ENCODE measurements at regions not wholly inside any gene's neighbourhood (a gene's known extent, or its start where the extent isn't known, plus 50 kb on each side); places are given as distances from the start of the nearest gene placed in this dataset.
A peak's percentile ranks its signal among the peaks of the same experiment; 100 is the strongest.

DNA sequence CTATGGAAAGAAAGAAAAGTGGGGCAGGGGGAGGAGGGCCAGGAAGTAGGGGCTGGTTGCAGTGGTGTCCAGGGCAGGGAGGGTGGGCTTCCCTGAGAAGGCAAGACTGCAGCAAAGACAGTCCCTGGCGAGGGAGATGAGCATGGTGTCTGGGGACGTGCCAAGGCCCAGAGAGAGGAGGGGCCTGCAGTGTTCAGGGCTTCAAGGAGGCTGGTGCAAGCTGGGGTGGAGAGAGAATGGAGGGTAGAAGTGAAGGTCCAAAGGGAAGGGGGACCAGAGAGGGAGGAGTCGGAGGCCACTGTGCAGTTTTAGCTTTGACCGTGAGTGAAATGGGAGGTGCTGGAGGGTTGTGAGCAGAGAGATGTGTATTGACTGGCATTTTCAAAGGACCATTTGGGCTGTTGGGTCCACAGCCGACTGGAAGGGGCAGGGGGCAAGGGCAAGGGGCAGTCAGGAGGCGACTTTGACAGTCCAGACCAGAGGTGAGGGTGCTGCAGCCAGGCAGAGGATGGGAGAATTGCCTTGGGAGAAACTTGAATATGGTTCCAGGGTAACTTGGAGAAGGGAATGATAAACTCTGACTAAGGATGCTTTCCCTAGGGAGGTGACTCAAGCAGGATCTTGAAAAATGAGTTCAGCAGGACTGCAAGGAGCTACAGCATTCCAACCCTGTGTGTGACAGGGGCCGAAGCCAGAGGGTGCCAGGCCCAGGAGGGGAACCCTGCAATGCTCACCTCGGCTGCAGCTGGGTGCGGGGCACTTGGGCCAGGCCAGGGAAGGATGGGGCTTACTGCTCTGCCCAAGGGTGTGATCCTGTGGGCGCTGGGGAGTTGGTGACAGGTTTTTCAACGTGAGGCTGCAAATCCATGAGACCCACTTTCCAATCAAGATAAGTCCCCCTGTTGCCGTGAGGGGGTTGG is 177.1 kb upstream of the HAAO start:
- peak; percentile 99 for DNase-seq

DNA sequence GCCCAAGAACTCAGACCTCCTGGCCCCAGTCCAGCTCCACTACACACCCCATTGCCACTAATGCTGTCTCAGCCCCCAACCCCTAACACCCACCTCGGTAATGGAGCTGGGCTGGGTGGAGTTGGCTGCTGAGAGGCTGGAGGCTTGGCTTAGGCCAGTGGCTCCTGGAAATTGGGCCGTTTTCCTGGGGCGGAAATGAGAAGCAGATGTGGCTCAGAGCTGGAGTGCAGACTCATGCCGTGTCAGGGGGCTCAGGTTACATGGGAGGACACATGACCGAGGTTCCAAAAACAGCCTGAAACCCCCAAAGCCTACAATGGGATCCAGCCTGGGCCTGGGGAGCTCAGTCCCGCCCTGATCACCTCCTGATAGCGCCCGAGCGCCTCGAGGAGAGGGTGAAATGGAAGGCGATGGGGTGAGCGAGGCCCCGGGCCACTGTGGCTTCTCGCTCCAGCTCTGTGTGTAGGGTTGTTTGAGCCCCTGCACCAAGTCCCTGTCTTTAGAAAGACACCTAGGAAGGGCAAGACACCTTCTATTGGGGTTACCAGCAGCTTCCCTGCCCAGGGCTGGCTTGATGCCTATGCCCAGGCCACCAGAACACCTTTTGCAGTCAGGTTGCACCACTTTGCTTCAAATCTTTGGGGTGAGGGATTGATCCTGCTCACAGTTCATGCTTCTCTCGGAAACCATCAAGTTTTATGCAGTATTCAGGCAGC is 175.7 kb upstream of the HAAO start:
- peak; percentile 96 for DNase-seq

DNA sequence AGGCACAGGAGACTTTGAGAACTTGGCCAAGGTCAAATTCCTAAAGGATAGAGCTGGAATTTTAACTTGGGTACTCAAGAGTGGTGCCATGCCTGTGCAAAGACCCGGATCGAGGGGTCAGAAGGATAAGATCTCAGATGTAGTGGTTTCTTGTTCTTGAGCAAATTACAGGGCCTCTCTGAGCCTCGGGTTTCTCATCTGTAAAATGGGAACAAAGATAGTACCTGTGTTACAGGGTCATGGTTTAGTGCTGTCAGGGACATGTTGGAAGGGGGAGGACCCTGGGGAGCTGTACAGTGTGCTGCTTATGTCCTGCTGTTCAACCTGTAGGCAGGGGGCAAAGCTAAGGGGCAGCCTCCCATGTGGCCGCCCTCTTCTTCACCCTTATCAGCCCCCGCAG is 173.5 kb upstream of the HAAO start:
- DNase-seq = no peak

DNA sequence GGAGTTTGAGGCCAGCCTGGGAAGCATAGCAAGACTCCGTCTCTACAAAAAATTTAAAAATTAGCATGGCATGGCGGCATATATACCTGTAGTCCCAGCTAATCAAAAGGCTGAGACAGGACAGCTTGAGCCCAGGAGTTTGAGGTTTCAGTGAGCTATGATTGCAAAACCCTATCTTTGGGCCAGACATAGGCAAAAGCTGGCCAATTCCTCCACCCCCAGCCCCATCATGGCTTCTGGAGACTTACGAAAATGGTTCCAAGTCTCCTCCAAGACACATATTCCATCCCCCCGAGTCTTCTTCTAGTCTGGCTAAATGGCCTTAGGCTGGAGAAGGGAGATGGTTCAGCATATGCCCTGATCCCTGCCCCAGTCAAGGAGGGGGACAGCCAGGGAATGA is 172.8 kb upstream of the HAAO start:
- DNase-seq = no peak

DNA sequence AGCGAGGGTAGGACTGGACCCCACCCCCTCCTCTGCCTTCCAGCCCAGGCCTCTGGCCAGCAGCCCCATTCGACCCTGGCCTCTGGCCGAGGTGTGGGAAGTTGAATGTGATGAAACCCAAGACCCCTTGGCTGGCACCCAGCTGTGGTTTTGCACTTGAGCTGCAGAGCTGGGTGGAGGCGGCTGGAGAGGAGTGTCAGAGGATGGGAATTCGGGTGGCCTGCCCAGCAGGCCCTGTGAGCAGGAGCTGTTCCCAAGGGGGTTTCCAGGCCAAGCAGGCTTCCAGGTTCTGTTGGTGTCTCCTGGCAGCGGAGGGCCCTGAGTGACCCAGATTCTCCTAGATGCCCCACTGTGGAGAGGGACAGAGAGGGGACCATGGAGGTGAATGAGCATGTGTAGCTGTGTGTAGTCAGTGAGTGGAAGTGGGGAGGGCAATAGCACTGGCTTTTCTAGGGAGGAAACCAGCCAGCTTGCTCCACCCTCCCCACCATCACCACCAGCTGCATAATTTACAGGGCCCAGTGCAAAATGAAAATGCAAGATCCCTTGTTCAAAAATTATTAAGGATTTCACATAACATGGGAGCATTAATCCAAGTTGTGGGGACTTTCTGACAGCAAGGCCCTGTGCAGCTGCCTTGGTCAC is 172.2 kb upstream of the HAAO start:
- peak; percentile 98 for DNase-seq

DNA sequence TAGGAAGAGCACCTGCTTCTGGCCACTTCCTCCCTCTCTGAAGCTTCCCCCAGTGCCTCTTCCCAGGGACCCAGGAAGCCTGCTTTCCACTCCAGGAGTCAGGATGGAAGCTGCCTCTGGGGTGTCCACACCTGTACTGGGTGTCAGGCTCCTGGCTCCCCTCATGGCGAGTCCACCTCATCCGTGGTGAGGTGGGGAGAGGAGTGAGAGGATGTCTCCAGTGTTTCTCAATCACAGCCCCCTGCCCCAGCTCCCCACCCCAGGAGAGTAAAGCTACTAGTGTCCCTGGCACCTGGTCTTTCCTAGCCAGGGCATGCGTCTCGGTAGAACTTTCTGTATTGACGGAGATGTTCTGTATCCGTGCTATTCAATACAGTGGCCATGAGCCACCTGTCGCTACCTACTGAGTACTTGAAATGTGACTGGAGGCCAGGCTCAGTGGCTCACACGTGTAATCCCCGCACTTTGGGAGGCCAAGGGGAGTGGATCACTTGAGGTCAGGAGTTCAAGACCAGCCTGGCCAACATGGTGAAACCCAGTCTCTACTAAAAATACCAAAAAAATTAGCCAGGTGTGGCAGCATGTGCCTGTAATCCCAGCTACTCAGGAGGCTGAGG is 171.2 kb upstream of the HAAO start:
- no peak for DNase-seq

DNA sequence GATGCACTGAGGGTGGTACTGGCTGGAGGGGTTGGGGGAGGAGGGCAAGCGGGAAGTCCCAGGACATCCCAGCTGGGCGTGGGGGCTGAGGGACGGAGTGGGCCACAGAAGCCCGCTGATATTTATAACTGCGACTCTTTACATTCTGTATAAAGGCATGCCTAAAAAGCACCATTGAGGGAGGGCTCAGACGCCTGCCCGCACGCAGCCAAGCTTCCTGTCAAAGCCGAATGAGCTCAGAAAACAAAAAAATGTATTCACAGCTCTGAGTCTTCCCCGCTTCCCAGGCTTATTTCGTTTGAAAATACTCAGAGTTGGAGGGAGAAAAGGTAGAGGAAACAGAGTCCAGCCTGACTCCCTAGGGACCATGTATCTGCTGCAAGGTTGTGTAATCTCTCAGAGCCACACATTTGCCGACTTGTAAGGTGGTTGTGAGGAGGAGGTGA is 170.1 kb upstream of the HAAO start:
- peak; percentile 79 for DNase-seq

DNA sequence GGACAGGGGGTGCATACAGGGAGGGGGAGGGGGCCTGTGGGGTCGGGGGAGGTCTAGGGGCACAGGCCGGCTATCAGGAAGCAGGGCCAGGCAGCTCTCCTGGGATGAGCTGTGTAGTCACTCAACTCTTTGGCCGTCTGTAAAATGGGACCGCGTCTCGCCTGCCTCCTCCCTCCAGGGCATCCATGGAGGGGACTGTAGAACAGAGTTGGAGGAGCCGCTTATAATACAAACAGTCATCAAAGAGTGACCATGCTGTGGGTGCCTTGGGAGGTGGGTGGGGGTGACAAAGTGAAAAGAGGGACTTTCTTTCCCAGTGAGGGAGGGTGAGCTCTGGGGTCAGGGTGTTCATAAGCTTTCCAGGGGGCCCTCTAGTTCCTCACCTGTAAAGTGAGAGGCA is 169.6 kb upstream of the HAAO start:
- DNase-seq = no peak

DNA sequence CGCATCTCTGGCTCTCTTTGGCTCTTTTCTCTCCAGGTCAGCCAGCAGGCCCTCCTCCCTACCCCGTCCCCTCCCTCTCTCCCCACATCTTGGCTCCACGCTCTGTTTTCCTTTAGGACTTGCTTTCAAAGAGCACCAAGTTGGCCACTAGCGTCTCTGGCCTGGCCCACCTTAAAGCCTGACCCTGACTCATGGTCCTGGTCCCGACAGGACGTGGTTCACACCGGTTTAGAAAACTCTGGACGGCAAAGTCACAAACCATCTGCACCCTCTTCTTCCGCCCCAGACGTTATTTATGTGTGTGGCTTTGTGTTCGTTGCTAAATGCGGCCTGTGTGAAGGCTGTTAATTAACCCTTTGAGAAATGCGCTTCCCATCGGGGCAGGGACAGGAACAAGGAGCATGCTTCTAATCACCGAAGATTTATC is 169.0 kb upstream of the HAAO start:
- no peak for DNase-seq

DNA sequence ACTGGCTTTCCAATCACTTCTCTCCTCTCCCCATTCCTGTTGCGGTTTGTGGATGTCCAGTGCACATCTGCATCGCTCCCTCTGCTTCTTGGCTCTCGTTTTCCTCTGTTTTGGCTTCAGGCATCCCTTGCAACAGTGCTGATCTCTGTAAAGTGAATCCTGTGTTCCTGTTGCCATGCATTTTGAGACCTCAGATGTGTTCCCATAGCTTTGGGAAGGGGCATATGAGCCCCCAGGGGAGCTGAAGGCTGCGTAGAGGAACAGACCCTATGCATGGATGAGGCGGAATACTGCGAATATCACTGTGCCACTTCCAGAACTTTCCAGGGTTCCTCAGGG is 168.4 kb upstream of the HAAO start:
- DNase-seq = no peak

DNA sequence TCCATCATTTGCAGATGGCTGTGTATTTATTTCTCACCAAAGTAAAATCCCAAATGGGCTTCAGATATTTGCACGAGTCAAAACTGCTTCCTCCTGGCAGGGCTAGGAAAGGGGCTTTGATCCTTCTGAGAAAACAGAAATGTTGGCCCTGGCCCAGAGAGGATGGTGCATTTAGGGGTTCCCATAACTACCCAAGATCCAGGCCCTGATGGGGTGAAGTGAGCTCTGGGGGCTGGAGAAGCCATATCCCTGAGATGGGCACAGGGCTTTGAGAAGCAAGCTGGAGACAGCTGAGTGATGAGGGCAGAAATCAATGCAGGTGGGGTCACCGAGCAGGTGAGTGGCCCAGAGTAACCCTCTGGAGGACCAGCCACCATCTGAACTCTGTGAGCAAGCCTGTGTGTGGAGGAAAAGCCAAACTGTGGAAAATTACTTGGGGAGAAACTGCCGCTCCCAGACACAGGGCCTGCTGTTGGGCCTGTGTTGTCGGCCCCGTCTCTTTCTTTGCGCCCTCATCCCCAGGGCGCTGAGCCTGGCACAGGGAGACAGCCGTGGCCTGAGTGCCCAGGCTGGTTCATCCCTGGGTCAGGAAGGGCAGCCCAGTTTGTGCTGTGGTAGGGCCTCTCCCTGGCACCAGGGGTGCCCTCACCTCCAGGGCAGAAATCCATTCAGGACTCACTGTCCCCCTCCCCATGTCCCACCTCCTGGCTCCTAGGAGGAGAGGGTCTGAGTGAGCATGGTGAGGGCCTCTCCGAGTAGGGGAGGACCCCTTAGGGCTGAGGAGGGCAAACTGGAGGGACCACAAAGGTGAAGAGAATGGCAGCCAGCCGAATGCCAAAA is 167.8 kb upstream of the HAAO start:
- no peak for DNase-seq

DNA sequence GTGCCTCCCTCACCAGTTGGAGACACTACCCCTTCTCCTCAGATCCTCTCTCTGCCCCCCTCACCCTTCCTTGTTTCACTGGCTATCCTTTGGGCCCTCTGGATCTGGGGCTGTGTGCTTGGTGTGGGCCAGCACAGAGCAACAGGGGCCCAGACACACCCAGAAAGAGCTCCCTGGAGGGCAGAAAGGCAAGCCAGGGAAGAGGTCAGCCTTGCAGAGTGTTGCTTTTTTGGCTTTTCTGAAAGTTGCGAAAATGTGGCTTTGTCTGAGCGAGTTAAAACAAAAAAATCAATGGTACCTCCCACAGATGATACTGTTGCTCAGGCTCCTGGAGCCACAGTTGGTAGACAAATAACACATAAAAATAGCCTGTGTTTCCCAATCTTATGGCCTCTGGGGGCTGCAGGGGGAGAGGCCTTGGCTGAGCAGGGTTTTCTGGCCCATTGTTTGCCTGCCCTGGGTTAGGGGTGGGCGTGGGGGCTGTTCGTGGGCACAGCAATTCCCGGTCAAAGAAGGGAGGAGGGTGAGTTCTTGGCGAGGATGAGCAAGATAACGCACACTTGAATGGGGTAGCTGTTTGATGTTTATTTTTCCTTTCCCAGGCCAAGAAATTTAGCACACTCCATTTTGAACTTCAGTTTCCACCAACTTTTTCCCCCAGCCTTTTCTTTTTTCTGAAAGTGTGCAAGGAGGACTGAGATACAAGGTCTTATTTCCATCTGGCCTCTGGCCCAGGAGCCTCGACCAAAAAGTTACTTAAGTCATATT is 167.0 kb upstream of the HAAO start:
- DNase-seq = no peak

DNA sequence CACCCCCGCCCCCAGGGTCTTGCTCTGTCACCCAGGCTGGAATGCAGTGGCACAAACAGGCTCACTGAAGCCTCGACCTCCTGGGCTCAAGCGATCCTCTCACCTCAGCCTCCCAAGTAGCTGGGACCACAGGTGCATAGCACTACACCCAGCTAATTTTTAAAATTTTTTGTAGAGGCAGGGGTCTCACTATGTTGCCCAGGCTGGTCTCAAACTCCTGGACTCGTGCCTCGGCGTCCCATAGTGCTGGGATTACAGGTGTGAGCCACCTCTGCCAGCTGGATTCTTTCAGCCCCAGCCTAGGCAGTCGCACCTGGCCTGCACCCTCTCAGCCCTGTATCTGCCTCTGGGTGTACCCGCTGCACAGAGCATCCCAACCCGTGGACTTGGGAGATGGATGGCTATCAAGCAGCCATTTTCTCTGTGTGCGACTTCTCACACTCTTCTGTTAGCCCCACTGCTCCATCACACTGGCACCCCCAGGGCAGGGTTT is 166.4 kb upstream of the HAAO start:
- DNase-seq = no peak

DNA sequence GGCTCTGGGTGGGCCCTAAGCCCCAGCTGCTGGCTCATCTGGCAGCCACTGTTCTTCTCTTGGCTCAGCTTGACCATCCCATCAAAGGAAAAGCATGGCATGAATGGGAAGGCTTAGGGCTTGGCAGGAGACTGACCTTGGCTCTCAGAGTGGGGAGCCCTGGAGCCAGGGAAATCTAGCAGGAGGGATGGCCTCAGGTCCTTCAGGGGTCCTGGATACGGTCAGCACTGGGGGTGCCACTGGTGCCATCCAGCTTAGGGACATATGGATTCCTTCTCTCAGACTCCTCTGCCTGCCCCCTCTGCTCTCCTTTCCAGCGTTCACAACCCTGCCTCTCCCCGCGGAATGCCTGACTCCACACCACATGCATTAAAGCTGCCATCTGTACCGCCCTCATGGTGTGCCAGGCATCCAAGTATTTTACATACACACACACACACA is 165.5 kb upstream of the HAAO start:
- no peak for DNase-seq

DNA sequence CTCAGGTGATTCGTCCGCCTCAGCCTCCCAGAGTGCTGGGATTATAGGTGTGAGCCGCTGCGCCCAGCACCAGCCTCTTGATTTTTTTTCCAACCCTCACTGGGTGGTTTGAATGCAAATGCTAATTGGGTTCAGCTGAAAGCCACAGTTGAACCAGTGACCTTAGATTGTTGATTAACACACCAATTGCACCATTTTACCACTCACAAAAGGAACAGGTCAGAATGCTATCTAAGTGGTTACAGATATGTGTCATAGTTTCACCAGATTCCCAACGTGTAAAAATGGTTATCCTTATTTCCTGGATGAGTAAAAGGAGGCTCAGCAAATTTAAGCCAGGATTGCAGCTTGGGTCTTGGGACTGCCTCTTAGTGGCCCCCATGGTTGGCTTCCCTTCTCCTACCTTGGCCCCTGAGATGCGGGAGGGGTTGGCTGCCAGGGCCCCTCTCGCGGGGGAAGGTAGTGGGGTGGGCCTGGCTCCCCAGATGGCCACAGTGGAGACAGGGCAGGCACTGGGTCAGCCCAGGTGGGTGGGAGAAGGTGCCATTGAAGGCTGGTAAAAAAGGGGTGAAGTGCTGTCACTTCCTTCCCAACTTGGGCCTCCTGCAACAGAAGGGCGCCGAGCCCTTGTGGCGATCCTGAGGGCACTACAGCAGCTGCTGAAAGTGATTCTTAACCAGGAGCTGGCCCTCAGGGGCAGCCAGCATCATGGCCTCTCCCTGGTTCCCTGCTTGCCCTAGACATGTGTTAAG is 164.9 kb upstream of the HAAO start:
- peak; percentile 60 for DNase-seq

DNA sequence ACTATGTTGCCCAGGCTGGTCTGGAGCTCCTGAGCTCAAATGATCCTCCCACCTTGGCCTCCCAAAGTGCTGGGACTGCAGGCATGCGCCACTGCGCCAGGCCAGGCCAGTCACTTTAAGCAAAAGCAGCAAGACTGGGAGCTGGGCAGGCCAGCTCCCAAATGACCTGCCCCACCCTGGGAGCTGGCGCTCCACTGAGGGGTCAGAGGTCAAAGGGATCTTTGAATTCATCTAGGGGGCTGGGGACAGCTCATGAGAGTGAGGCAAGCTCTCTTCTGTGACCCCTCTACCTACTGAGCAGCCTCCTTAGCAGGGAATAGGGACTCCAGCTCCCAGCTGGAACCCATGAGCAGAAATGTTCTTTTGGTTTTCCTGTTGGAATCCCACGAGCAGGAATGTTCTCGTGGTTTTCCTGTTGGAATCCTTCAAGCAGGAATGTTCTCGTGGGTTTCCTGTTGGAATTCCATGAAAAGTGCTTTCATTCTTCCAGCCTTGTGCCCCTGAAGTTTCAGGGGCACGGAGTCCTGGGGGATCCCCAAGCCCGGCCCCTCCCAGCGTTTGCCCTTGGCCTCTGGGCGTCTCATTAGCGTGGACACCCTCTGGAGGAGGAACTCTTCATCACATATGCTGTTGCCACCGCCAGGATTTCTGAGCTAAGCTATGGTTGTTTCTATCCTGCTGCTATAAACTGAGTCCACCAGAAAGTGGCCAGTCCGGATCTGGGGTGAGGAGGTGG is 162.0 kb upstream of the HAAO start:
- DNase-seq = peak; percentile 81

DNA sequence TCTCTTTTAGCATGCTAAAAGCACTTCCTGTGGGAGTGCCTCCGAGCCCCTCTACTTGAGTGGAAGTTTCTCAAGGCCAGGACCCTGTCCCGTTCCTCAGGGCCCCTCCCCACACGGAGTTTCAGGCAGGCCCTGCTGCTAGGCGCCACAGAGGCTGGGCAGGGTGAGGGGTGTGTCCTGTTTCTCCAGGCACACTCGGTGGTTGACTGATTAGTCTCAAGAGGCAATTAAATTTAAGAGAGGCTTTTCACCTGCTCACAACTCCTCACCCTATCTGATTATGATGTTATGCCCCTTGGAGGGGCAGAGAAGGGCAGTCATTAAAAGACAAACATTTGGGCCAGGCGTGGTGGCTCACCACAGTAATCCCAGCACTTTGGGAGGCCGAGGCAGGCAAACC is 160.8 kb upstream of the HAAO start:
- no peak for DNase-seq

DNA sequence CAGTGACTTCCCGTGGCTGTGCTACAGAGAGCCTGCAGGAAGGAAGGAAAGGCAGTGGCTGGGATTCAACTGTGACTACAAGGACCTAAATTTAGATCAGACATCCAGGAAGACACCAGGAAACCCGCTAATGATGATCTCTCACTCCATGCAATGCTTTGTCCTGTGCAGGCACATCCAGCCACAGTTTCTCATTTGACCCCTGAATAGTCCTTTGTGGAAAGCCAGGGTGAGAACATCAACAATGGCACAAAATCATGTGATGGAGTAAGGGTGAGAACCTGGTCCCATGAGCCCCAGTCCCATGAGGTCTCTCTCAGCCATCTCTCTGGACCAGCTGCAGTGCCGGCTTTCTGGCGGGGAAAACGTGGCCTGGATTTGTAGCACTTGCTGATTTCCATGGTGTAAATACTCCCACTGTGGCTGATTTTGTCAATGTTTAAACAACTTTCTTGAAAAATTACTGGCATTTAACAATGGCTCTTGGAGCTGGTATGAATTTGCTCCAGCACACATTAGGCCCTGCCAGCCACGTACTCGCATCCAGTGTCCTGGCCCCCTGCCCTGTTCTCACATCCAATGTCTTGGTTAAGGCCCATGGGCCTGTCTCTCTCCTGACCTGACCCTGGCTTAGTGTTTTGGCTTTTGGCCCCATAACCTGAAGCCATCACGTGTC is 159.0 kb upstream of the HAAO start:
- DNase-seq = peak; percentile 58

DNA sequence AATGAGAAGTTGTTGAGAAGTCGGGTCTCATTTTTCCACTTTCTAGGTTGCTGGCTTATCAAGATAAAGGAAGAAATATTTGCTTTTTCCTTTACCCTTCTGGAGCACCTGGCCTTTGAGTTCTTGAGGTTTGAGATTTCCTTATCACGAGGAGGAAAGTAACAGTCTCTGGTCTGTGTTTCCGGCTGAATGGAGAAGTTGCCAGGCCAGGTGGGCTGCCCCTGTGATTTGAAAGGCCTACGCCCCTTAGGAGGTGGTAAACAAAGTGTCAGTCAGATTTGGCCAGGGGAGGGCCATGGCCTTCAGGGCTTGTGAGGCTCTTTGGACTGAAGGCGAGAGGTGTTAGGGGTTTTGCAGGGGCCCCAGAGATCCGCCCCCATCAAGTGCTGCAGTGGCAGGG is 156.7 kb upstream of the HAAO start:
- DNase-seq = no peak

All from fibroblast of skin of back (primary cell).